GM18498 (cell line): ENCODE measurements at regions not wholly inside any gene's neighbourhood (a gene's known extent, or its start where the extent isn't known, plus 50 kb on each side); places are given as distances from the start of the nearest gene placed in this dataset.

ENCODE experiments used
- ATAC-seq: cut with Tn5 transposase; IDR thresholded peaks from one replicate; pipeline ENCODE4 v1.9.1; 2021; ENCODE audit warnings: mild to moderate bottlenecking, moderate library complexity; ENCODE audit not compliant: unreplicated experiment

GRCh38 chr7:84684836-84685480 is 490.4 kb upstream of the SEMA3A start:
- no peak for ATAC-seq

GRCh38 chr7:84682543-84682942 is 488.0 kb upstream of the SEMA3A start:
- ATAC-seq, result no peak

- ATAC-seq, result no peak
Measured at GRCh38 chr7:84678841-84679240, 484.3 kb upstream of the SEMA3A start.

- ATAC-seq, result no peak
Measured at GRCh38 chr7:84677117-84677732, 482.6 kb upstream of the SEMA3A start.

- ATAC-seq, result no peak
Measured at GRCh38 chr7:84675633-84676034, 481.0 kb upstream of the SEMA3A start.

GRCh38 chr7:84674236-84674913 is 479.8 kb upstream of the SEMA3A start:
- ATAC-seq, result no peak

GRCh38 chr7:84669177-84669732 is 474.7 kb upstream of the SEMA3A start:
- no peak for ATAC-seq

GRCh38 chr7:84668116-84668515 is 473.5 kb upstream of the SEMA3A start:
- no peak for ATAC-seq

GRCh38 chr7:84666651-84667050 is 472.1 kb upstream of the SEMA3A start:
- no peak for ATAC-seq

- no peak for ATAC-seq
Measured at GRCh38 chr7:84665339-84665738, 470.8 kb upstream of the SEMA3A start.

- ATAC-seq, result no peak
Measured at GRCh38 chr7:84664626-84665025, 470.0 kb upstream of the SEMA3A start.

- no peak for ATAC-seq
Measured at GRCh38 chr7:84663224-84663623, 468.6 kb upstream of the SEMA3A start.

- ATAC-seq, result no peak
Measured at GRCh38 chr7:84658286-84658685, 463.7 kb upstream of the SEMA3A start.

GRCh38 chr7:84654273-84654672 is 459.7 kb upstream of the SEMA3A start:
- no peak for ATAC-seq

GRCh38 chr7:84651876-84652275 is 457.3 kb upstream of the SEMA3A start:
- no peak for ATAC-seq

- no peak for ATAC-seq
Measured at GRCh38 chr7:84647797-84648757, 453.5 kb upstream of the SEMA3A start.

- no peak for ATAC-seq
Measured at GRCh38 chr7:84642611-84643010, 448.0 kb upstream of the SEMA3A start.

GRCh38 chr7:84640637-84641036 is 446.0 kb upstream of the SEMA3A start:
- ATAC-seq, result no peak

- no peak for ATAC-seq
Measured at GRCh38 chr7:84638339-84638697, 443.7 kb upstream of the SEMA3A start.

GRCh38 chr7:84637568-84638338 is 443.2 kb upstream of the SEMA3A start:
- no peak for ATAC-seq
